H1 (cell line): ENCODE measurements at regions not wholly inside any gene's neighbourhood (a gene's known extent, or its start where the extent isn't known, plus 50 kb on each side); places are given as distances from the start of the nearest gene placed in this dataset.
A peak's percentile ranks its signal among the peaks of the same experiment; 100 is the strongest.

ENCODE experiments used
- CTCF ChIA-PET: fragments of 300-600 bp; sonication (Branson Sonifier 250); formaldehyde crosslinking; loops from one replicate; lab custom pipeline; 2021; ENCODE audit not compliant: partially characterized antibody; lab: Charles Lee
- POLR2A ChIA-PET: fragments of 300-600 bp; sonication (Branson Sonifier 250); formaldehyde crosslinking; loops from one replicate; lab custom pipeline; 2021; ENCODE audit warnings: inconsistent platforms; ENCODE audit not compliant: partially characterized antibody; lab: Charles Lee
- DNase-seq, 2 experiments: peaks; one replicate each; pipeline versions ENCODE4 v3.0.0 to v3.0.0-alpha.2; 2010 to 2022; ENCODE audit warnings: low spot score in 2 of 2, low read depth in 1 of 2, mixed read lengths in 1 of 2
- FAIRE-seq: peaks from 2 replicates; lab custom pipeline; 2011; peaks lifted over from hg19 to GRCh38; lab: Jason Lieb, UNC
- H2AFZ ChIP-seq: 2 replicates; pipeline ENCODE4 v1.8.1; 2012; ENCODE audit warnings: low read length, inconsistent platforms
- H2AK5ac ChIP-seq: 2 replicates; pipeline ENCODE4 v1.6.1; 2013; ENCODE audit warnings: low read depth, low read length
- H2BK120ac ChIP-seq: replicated peaks from 2 replicates; pipeline ENCODE3; 2013; ENCODE audit warnings: low read depth, low read length, inconsistent platforms
- H2BK12ac ChIP-seq: 2 replicates; pipeline ENCODE4 v1.6.1; 2013; ENCODE audit warnings: low read depth, low read length
- H2BK15ac ChIP-seq: 2 replicates; pipeline ENCODE4 v1.6.1; 2013; ENCODE audit warnings: low read length
- H2BK20ac ChIP-seq: 2 replicates; pipeline ENCODE4 v1.6.1; 2013; ENCODE audit warnings: low read length
- H2BK5ac ChIP-seq: 2 replicates; pipeline ENCODE4 v1.6.1; 2013; ENCODE audit warnings: low read depth, low read length
- H3K14ac ChIP-seq: 2 replicates; pipeline ENCODE4 v1.6.1; 2013; ENCODE audit warnings: inconsistent platforms; ENCODE audit not compliant: insufficient read length
- H3K18ac ChIP-seq: 2 replicates; pipeline ENCODE4 v1.6.1; 2013; ENCODE audit warnings: low read length; ENCODE audit errors: extremely low read depth
- H3K23ac ChIP-seq: 2 replicates; pipeline ENCODE4 v1.6.1; 2013; ENCODE audit warnings: inconsistent platforms; ENCODE audit not compliant: insufficient read length
- H3K23me2 ChIP-seq: 2 replicates; pipeline ENCODE4 v1.6.1; 2013; ENCODE audit warnings: low read depth, low read length
- H3K27ac ChIP-seq: 2 replicates; pipeline ENCODE4 v1.6.1; 2011; ENCODE audit warnings: low read depth, low read length, inconsistent platforms
- H3K27me3 ChIP-seq, 4 experiments: replicated peaks in 1 of 4; 1 replicate in 1 of 4; 2 replicates in 3 of 4; pipeline versions ENCODE4 v1.6.1 to v1.8.1; 2011 to 2013; ENCODE audit warnings: low read length in 3 of 4, mild to moderate bottlenecking in 3 of 4, inconsistent platforms in 2 of 4, mixed read lengths in 2 of 4, moderate library complexity in 1 of 4; ENCODE audit not compliant: control insufficient read depth in 3 of 4, insufficient read depth in 3 of 4; ENCODE audit errors: extremely low read depth in 1 of 4
- H3K36me3 ChIP-seq, 4 experiments: 2 replicates each; pipeline versions ENCODE4 v1.6.1 to v1.8.1; 2011 to 2013; ENCODE audit warnings: mild to moderate bottlenecking in 4 of 4, low read length in 3 of 4, moderate library complexity in 2 of 4, control low read depth in 1 of 4, inconsistent platforms in 1 of 4; ENCODE audit not compliant: insufficient read depth in 4 of 4, control insufficient read depth in 2 of 4
- H3K4ac ChIP-seq: replicated peaks from 2 replicates; pipeline ENCODE3; 2013; ENCODE audit warnings: low read length, low read depth, mixed read lengths, inconsistent platforms; ENCODE audit not compliant: insufficient read length
- H3K4me1 ChIP-seq, 4 experiments: replicated peaks in 1 of 4; 1 replicate in 1 of 4; 2 replicates in 3 of 4; pipeline versions ENCODE4 v1.6.1 to v1.8.1; 2011 to 2013; ENCODE audit warnings: low read length in 3 of 4, inconsistent platforms in 2 of 4, mixed read lengths in 1 of 4; ENCODE audit not compliant: insufficient read depth in 4 of 4, control insufficient read depth in 3 of 4
- H3K4me2 ChIP-seq, 2 experiments: 2 replicates each; pipeline versions ENCODE4 v1.6.1 to v1.8.1; 2011 to 2013; ENCODE audit warnings: low read depth in 2 of 2, low read length in 2 of 2, control low read depth in 1 of 2, inconsistent platforms in 1 of 2, mild to moderate bottlenecking in 1 of 2; ENCODE audit not compliant: insufficient read depth in 1 of 2
- H3K4me3 ChIP-seq, 4 experiments: fragments of 200-600, 300-600 bp in 1 of 4; sonication (generic), shearing (Covaris generic), sonication (Bioruptor Twin) in 1 of 4; 2 replicates each; pipeline versions ENCODE4 v1.5.1 to v1.8.1; 2011 to 2016; ENCODE audit warnings: low read length in 4 of 4, low read depth in 3 of 4, control low read depth in 2 of 4, inconsistent platforms in 2 of 4, mild to moderate bottlenecking in 2 of 4, mixed read lengths in 1 of 4, moderate library complexity in 1 of 4; ENCODE audit not compliant: insufficient read depth in 2 of 4; ENCODE audit errors: extremely low read depth in 1 of 4
- H3K56ac ChIP-seq: replicated peaks from 2 replicates; pipeline ENCODE3; 2013; ENCODE audit warnings: low read depth, mild to moderate bottlenecking, mixed read lengths, low read length, inconsistent platforms; ENCODE audit not compliant: insufficient read length
- H3K79me1 ChIP-seq: 2 replicates; pipeline ENCODE4 v1.6.1; 2013; ENCODE audit warnings: low read depth, low read length, control low read depth
- H3K79me2 ChIP-seq, 2 experiments: 2 replicates each; pipeline versions ENCODE4 v1.6.1 to v1.8.1; 2012 to 2013; ENCODE audit warnings: low read length in 2 of 2, mild to moderate bottlenecking in 2 of 2, inconsistent platforms in 1 of 2; ENCODE audit not compliant: insufficient read depth in 2 of 2, control insufficient read depth in 1 of 2
- H3K9ac ChIP-seq, 4 experiments: replicated peaks in 1 of 4; 1 replicate in 1 of 4; 2 replicates in 3 of 4; pipeline versions ENCODE4 v1.6.1 to v1.8.1; 2011 to 2013; ENCODE audit warnings: low read depth in 3 of 4, low read length in 3 of 4, control low read depth in 2 of 4, mild to moderate bottlenecking in 2 of 4, moderate library complexity in 2 of 4, inconsistent platforms in 1 of 4; ENCODE audit errors: extremely low read depth in 1 of 4
- H3K9me3 ChIP-seq, 2 experiments: 2 replicates each; pipeline versions ENCODE4 v1.6.1 to v1.8.1; 2012 to 2013; ENCODE audit warnings: mild to moderate bottlenecking in 2 of 2, moderate library complexity in 2 of 2, control low read depth in 1 of 2, inconsistent platforms in 1 of 2, low read depth in 1 of 2, low read length in 1 of 2, mixed read lengths in 1 of 2; ENCODE audit not compliant: insufficient read depth in 2 of 2
- H4K20me1 ChIP-seq, 2 experiments: replicated peaks in 1 of 2; 2 replicates each; pipeline versions ENCODE3 to v1.8.1; 2011 to 2013; ENCODE audit warnings: inconsistent platforms in 2 of 2, low read length in 2 of 2, mild to moderate bottlenecking in 1 of 2; ENCODE audit not compliant: insufficient read depth in 2 of 2, control insufficient read depth in 1 of 2
- H4K5ac ChIP-seq: 2 replicates; pipeline ENCODE4 v1.6.1; 2013; ENCODE audit warnings: low read length, low read depth, mixed read lengths, inconsistent platforms; ENCODE audit not compliant: insufficient read length
- H4K8ac ChIP-seq: 2 replicates; pipeline ENCODE4 v1.8.0; 2013; ENCODE audit warnings: mild to moderate bottlenecking, moderate library complexity, low read length, inconsistent platforms; ENCODE audit not compliant: insufficient read depth; ENCODE audit errors: extremely low read depth
- H4K91ac ChIP-seq: replicated peaks from 2 replicates; pipeline ENCODE3; 2013; ENCODE audit warnings: low read length, mixed read lengths, inconsistent platforms; ENCODE audit not compliant: insufficient read length
- BACH1 ChIP-seq: IDR thresholded peaks from 2 replicates; pipeline ENCODE4 v1.6.1; 2012; ENCODE audit warnings: low read length, improper control_type of control experiment
- CREB1 ChIP-seq: IDR thresholded peaks from 2 replicates; pipeline ENCODE4 v1.6.1; 2012; ENCODE audit warnings: inconsistent platforms
- EGR1 ChIP-seq: IDR thresholded peaks from 2 replicates; pipeline ENCODE4 v1.6.1; 2011; ENCODE audit warnings: low read depth, low read length, borderline replicate concordance
- HDAC2 ChIP-seq, 2 experiments: fragments of 300-600 bp in 1 of 2; sonication (generic) in 1 of 2; IDR thresholded peaks; 2 replicates each; pipeline ENCODE4 v1.6.1; 2011 to 2012; ENCODE audit warnings: low read depth in 2 of 2, low read length in 2 of 2, mild to moderate bottlenecking in 2 of 2, moderate library complexity in 2 of 2, borderline replicate concordance in 1 of 2, inconsistent platforms in 1 of 2
- JUND ChIP-seq: IDR thresholded peaks from 2 replicates; pipeline ENCODE4 v1.6.1; 2011; ENCODE audit warnings: mild to moderate bottlenecking, improper control_type of control experiment, low read length
- SP2 ChIP-seq: IDR thresholded peaks from 2 replicates; pipeline ENCODE4 v1.6.1; 2012; ENCODE audit warnings: mild to moderate bottlenecking, low read length, inconsistent platforms
- WGBS, 2 experiments: shearing (Covaris generic) in 1 of 2; methylation state at CpG; one replicate each; pipeline versions ENCODE4 v1.1.6 to v1.1.7; 2013 to 2015; ENCODE audit warnings: low lambda C conversion rate in 2 of 2, mixed read lengths in 2 of 2, inconsistent platforms in 1 of 2, low coverage in 1 of 2, missing lambda C conversion rate in 1 of 2; ENCODE audit not compliant: insufficient replicate concordance in 2 of 2, insufficient coverage in 1 of 2, insufficient read length in 1 of 2; ENCODE audit errors: extremely low coverage in 1 of 2, missing lambda C conversion rate in 1 of 2; 5-methylcytosine and 5-hydroxymethylcytosine counted together

DNA sequence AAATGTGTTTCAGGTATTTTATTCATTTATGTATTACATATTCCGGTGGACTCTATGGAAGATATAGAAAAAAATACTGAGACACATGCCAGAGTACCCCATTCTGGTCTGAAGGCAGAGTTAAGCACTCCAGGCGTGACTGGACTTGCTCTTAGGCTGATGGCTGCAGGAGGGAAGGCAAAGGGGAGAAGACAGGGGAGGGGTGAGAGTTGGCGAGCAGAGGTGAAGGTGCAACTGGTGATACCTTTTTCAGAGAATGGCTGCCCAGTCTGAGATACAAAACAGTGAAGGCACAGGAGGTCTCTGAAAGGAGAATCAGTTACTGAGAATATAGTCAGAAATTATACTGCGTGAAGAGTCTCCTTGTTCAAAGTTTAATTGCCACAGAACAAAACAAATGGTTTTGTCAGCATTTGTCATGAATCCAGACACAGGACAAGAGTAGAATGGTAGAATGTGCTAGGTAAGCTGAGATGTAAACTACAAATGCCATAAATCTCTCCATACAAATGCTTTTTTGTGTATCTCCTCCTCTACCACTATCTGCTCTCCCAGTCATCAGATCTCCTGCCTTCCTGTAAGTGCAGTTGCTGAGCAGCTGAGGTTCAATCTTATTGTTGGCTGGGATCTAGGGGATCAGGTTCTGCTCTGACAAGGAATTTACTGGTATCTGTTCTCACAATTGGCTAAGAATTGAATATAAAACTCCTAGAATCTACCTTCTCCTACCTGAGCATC, 104.2 kb upstream of the DST start:
- WGBS, 2 experiments: 79% methylated on average over 4 of the region's 4 CpGs; no CpG with 5 or more reads in 1 of the 2 experiments
- Histone ChIP-seq H2BK15ac (no peak overlapping the region), H3K14ac (no peak overlapping the region), H4K91ac (no peak overlapping the region), H2BK20ac (no peak overlapping the region), H4K20me1 (peaks cover 0 to 2% of the 10 kb centered on the region in 2 experiments), H3K9me3 (no peaks in the 10 kb centered on the region), H3K4me1 (peaks cover 3 to 28% (median 16%) of the 10 kb centered on the region in 4 experiments; a peak in 6 of 7 replicates), H3K23me2 (no peaks in the 10 kb centered on the region), H3K4ac (no peak overlapping the region), H3K18ac (no peak overlapping the region), H3K4me3 (no peak overlapping the region), H2AFZ (no peak overlapping the region), H3K36me3 (no peaks in the 10 kb centered on the region), H4K5ac (peak overlapping the region; percentile 78), H2BK5ac (no peak overlapping the region), H3K56ac (no peak overlapping the region), H4K8ac (no peak overlapping the region), H3K79me1 (no peaks in the 10 kb centered on the region), H2AK5ac (no peak overlapping the region), H2BK12ac (no peak overlapping the region), H3K9ac (no peak overlapping the region), H3K27me3 (no peaks in the 10 kb centered on the region), H2BK120ac (no peak overlapping the region), H3K79me2 (peaks cover 0 to 99% of the 10 kb centered on the region in 2 experiments; a peak in 3 of 4 replicates), H3K27ac (no peak overlapping the region), H3K4me2 (peak overlapping the region; percentile 5 to 11; a peak in 2 of 4 replicates), H3K23ac (no peak overlapping the region)
- DNase-seq (no peak), FAIRE-seq (peak; percentile 24)
- ChIA-PET POLR2A (no interaction called here), CTCF (interaction anchor here (1.6 to 6.9 kb wide), 2 partner anchors 11 to 13 kb away, joined by 3 to 31 read pairs; no protein-coding TSS in a partner anchor)
- TF ChIP-seq SP2: no peak
- no peak for TF ChIP-seq HDAC2 (IDR thresholded peaks at IDR 0.05; ENCODE audit: borderline replicate concordance in 1 of 2, low read depth in 2 of 2, low read length in 2 of 2)
- TF ChIP-seq JUND: no peak
- no peak for TF ChIP-seq CREB1
- TF ChIP-seq BACH1: no peak
- no peak for TF ChIP-seq EGR1
